Activated naive CD4-positive, alpha-beta T cell treated with Interleukin-2 at 50 U/mL for 16 hours (primary cell): ENCODE measurements at regions not wholly inside any gene's neighbourhood (a gene's known extent, or its start where the extent isn't known, plus 50 kb on each side); places are given as distances from the start of the nearest gene placed in this dataset.
"Not testable (repeated sequence)": the region's sequence is repeated elsewhere in the genome, so short reads cannot be mapped to it uniquely, and the experiment has no call there.

Source experiments
- DNase-seq: peaks from one replicate; pipeline ENCODE4 v3.0.0-alpha.2; 2020

- not testable (repeated sequence) for DNase-seq
These were observed 170.9 kb downstream of the BCL2L11 start for GRCh38 chr2:111291566-111291965.

GRCh38 chr2:111292232-111292968, 171.7 kb downstream of the BCL2L11 start:
- not testable (repeated sequence) for DNase-seq

- not testable (repeated sequence) for DNase-seq
These were observed 174.0 kb downstream of the BCL2L11 start for GRCh38 chr2:111294699-111295098.

GRCh38 chr2:111296122-111296804, 175.5 kb downstream of the BCL2L11 start:
- not testable (repeated sequence) for DNase-seq

GRCh38 chr2:111297128-111297527, 176.4 kb downstream of the BCL2L11 start:
- not testable (repeated sequence) for DNase-seq

GRCh38 chr2:111298927-111299326, 178.2 kb downstream of the BCL2L11 start:
- DNase-seq, result not testable (repeated sequence)

GRCh38 chr2:111299635-111300034, 178.9 kb downstream of the BCL2L11 start:
- DNase-seq, result not testable (repeated sequence)

GRCh38 chr2:111301677-111302076, 181.0 kb downstream of the BCL2L11 start:
- not testable (repeated sequence) for DNase-seq

- DNase-seq, result not testable (repeated sequence)
These were observed 181.9 kb downstream of the BCL2L11 start for GRCh38 chr2:111302397-111303218.

GRCh38 chr2:111307302-111307701, 186.6 kb downstream of the BCL2L11 start:
- not testable (repeated sequence) for DNase-seq

- DNase-seq, result not testable (repeated sequence)
These were observed 188.7 kb downstream of the BCL2L11 start for GRCh38 chr2:111309231-111310075.

GRCh38 chr2:111310395-111310794, 189.7 kb downstream of the BCL2L11 start:
- DNase-seq, result not testable (repeated sequence)

- DNase-seq, result not testable (repeated sequence)
These were observed 190.9 kb downstream of the BCL2L11 start for GRCh38 chr2:111311568-111311967.

- not testable (repeated sequence) for DNase-seq
These were observed 192.3 kb downstream of the BCL2L11 start for GRCh38 chr2:111312897-111313607.

- not testable (repeated sequence) for DNase-seq
These were observed 193.0 kb downstream of the BCL2L11 start for GRCh38 chr2:111313711-111314110.

- DNase-seq, result not testable (repeated sequence)
These were observed 194.6 kb downstream of the BCL2L11 start for GRCh38 chr2:111315188-111315917.

GRCh38 chr2:111316221-111316741, 195.6 kb downstream of the BCL2L11 start:
- peak; percentile 13 for DNase-seq

- not testable (repeated sequence) for DNase-seq
These were observed 196.3 kb downstream of the BCL2L11 start for GRCh38 chr2:111316881-111317549.

- not testable (repeated sequence) for DNase-seq
These were observed 198.8 kb downstream of the BCL2L11 start for GRCh38 chr2:111319552-111319951.

GRCh38 chr2:111320264-111320663, 199.6 kb downstream of the BCL2L11 start:
- DNase-seq, result not testable (repeated sequence)
